Body of pancreas (tissue), 4 donors: ENCODE measurements at regions not wholly inside any gene's neighbourhood (a gene's known extent, or its start where the extent isn't known, plus 50 kb on each side); places are given as distances from the start of the nearest gene placed in this dataset.

Source experiments
- ATAC-seq: fragments of 150-250 bp; one replicate; pipeline ENCODE4 v1.9.1; 2016
- DNase-seq, 4 donors: peaks; one replicate each; pipeline ENCODE4 v3.0.0-alpha.2; 2019
- H3K27ac ChIP-seq, 4 donors: fragments of 200-600 bp; sonication (generic); 1 replicate in 3 of 4; 2 replicates in 1 of 4; pipeline versions ENCODE4 v1.5.1 to v1.6.1; 2016 to 2019; ENCODE audit warnings: mild to moderate bottlenecking in 1 of 4, mixed read lengths in 1 of 4, moderate library complexity in 1 of 4
- H3K27me3 ChIP-seq, 2 donors: fragments of 200-600 bp; sonication (generic); one replicate each; pipeline ENCODE4 v1.6.0; 2016; ENCODE audit warnings: mild to moderate bottlenecking in 1 of 2
- H3K36me3 ChIP-seq, 2 donors: fragments of 200-600 bp; sonication (generic); replicated peaks in 1 of 2; 2 replicates each; pipeline ENCODE4 v1.5.1; 2016; ENCODE audit warnings: low read depth in 2 of 2; ENCODE audit not compliant: insufficient read depth in 1 of 2
- H3K4me1 ChIP-seq: fragments of 200-600 bp; sonication (generic); one replicate; pipeline ENCODE4 v1.6.0; 2016
- H3K4me3 ChIP-seq, 2 donors: fragments of 200-600 bp; sonication (generic); 1 replicate in 1 of 2; 2 replicates in 1 of 2; pipeline ENCODE4 v1.5.1; 2016 to 2019
- H3K9me3 ChIP-seq, 3 donors: fragments of 200-600 bp; sonication (generic); 1 replicate in 2 of 3; 2 replicates in 1 of 3; pipeline ENCODE4 v1.5.1; 2016
- CTCF ChIP-seq, 7 experiments: fragments of 450-650 bp in 4 of 7; fragments of 200-600 bp in 3 of 7; sonication (generic) in 3 of 7; IDR thresholded peaks; one replicate each; pipeline ENCODE4 v1.5.1; 2016 to 2019; ENCODE audit warnings: antibody characterized with exemption in 7 of 7
- POLR2A ChIP-seq, 3 donors: fragments of 450-650 bp; IDR thresholded peaks; one replicate each; pipeline ENCODE4 v1.6.1; 2016; ENCODE audit warnings: antibody characterized with exemption in 3 of 3, mild to moderate bottlenecking in 2 of 3
- WGBS, 2 donors: methylation state at CpG; one replicate each; pipeline ENCODE4 v1.1.5; 2017; 5-methylcytosine and 5-hydroxymethylcytosine counted together
- intact Hi-C: fragments of 100-400 bp; cut with DNase I; formaldehyde crosslinking; loops from one replicate; pipeline ENCODE4 v1.15.1; 2023

DNA sequence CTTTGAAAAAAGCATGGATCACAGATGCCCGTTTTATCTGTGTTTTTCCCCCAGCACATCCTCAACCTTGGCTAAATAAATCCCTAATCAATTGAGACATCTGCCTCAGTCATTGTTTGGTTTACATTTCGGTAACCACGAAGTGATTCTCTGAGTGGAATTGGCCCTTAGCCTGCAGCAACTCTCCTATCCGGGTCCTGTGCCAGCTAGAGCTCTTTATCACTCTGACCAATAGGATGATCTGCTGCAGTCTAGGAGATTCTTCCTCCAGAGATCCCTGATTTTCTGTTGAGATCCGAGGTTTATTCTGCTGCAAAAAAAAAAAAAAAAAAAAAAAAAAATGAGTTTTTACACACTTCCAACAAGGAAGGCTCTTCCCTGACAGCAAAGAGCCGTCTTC is 137.3 kb downstream of the KCNA4 start:
- no peak overlapping the region for H3K4me3 ChIP-seq
- H3K4me1 ChIP-seq: no peaks in the 10 kb centered on the region
- ATAC-seq (no peak), DNase-seq (no peak)
- TF ChIP-seq POLR2A (IDR thresholded peaks at IDR 0.05) (no peak), CTCF (IDR thresholded peaks at IDR 0.05) (no peak)
- H3K27me3 ChIP-seq: no peaks in the 10 kb centered on the region
- intact Hi-C loops: no loop called here
- H3K9me3 ChIP-seq: no peaks in the 10 kb centered on the region
- H3K27ac ChIP-seq: no peak overlapping the region
- H3K36me3 ChIP-seq: no peaks in the 10 kb centered on the region
- WGBS, 2 donors: 39 to 48% methylated on average over 6 of the region's 6 CpGs

DNA sequence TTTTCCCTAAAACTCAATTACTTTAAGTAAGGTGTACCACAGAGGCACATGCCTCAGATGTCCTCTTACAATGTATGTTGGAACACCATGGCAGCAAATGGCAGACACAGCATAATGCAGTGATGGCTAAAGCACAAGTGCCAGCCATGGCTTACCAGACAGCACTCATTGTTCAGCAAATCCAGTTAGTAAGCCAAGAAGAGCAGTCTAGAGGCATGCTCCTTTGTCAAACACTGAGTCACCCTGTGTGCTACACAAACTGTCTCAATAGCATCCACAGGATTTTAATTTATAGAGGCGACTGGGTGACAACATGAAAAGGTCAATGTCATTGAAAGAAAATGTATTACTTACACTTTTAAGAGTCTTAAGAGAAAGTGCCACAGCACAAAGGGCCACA is 140.6 kb downstream of the KCNA4 start:
- no peak for TF ChIP-seq POLR2A (IDR thresholded peaks at IDR 0.05)
- no peak for TF ChIP-seq CTCF (IDR thresholded peaks at IDR 0.05)
- DNase-seq: no peak
- Histone ChIP-seq H3K36me3 (no peaks in the 10 kb centered on the region), H3K27me3 (no peaks in the 10 kb centered on the region), H3K9me3 (no peaks in the 10 kb centered on the region), H3K27ac (no peak overlapping the region), H3K4me1 (no peaks in the 10 kb centered on the region), H3K4me3 (no peak overlapping the region)
- ATAC-seq: no peak
- intact Hi-C loops: no loop called here
- WGBS, 2 donors: 47 to 53% methylated on average over 1 of the region's 1 CpG

DNA sequence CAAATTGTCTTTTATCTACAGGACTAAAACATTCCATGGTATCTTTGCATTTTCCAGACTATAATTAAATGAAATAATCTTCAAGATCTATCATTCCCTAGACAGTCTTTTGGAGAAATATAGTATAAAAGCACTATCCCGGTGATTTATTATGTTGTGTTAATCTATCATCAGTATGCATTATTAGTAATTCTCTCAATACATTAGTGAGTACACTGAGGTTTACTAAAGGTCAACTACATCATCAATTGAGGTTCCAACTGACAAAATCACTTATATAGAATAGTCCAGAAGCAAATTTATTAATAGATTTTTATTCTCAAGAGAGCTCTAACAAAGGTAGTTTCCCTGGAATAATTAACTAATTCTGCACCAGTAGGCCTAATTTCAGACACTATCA is 169.6 kb downstream of the KCNA4 start:
- no peak for TF ChIP-seq CTCF (IDR thresholded peaks at IDR 0.05)
- TF ChIP-seq POLR2A (IDR thresholded peaks at IDR 0.05): no peak
- no peak for ATAC-seq
- WGBS, 2 donors: 74 to 82% methylated on average over 1 of the region's 1 CpG

GRCh38 chr11:29844701-29845379 is 172.0 kb downstream of the KCNA4 start:
- intact Hi-C loops: no loop called here
- ATAC-seq (no peak), DNase-seq (no peak)
- no peak for TF ChIP-seq CTCF (IDR thresholded peaks at IDR 0.05)
- no peak for TF ChIP-seq POLR2A (IDR thresholded peaks at IDR 0.05)
- H3K4me1 ChIP-seq: no peaks in the 10 kb centered on the region
- H3K4me3 ChIP-seq: no peak overlapping the region
- H3K27me3 ChIP-seq: no peaks in the 10 kb centered on the region
- no peak overlapping the region for H3K27ac ChIP-seq
- 22 to 30% methylated on average over 3 of the region's 3 CpGs for WGBS, 2 donors
- no peaks in the 10 kb centered on the region for H3K36me3 ChIP-seq
- H3K9me3 ChIP-seq: no peaks in the 10 kb centered on the region

More for the DNA sequence above, 169.6 kb downstream of the KCNA4 start:
- H3K4me1 ChIP-seq: no peaks in the 10 kb centered on the region
- no peak overlapping the region for H3K4me3 ChIP-seq
- H3K9me3 ChIP-seq: no peaks in the 10 kb centered on the region
- H3K27me3 ChIP-seq: no peaks in the 10 kb centered on the region
- H3K27ac ChIP-seq: no peak overlapping the region
- no peak for DNase-seq
- intact Hi-C loops: no loop called here
- no peaks in the 10 kb centered on the region for H3K36me3 ChIP-seq

- 71 to 78% methylated on average over 3 of the region's 3 CpGs for WGBS, 2 donors
These were observed 172.8 kb downstream of the KCNA4 start for GRCh38 chr11:29844031-29844430.

More at GRCh38 chr11:29844031-29844430, 172.8 kb downstream of the KCNA4 start:
- H3K9me3 ChIP-seq: no peaks in the 10 kb centered on the region
- H3K36me3 ChIP-seq: no peaks in the 10 kb centered on the region
- TF ChIP-seq CTCF (IDR thresholded peaks at IDR 0.05) (no peak), POLR2A (IDR thresholded peaks at IDR 0.05) (no peak)
- intact Hi-C loops: no loop called here
- H3K27me3 ChIP-seq: no peaks in the 10 kb centered on the region
- H3K4me3 ChIP-seq: no peak overlapping the region
- H3K4me1 ChIP-seq: no peaks in the 10 kb centered on the region
- ATAC-seq (no peak), DNase-seq (no peak)
- no peak overlapping the region for H3K27ac ChIP-seq
